Stomach (tissue), 8 donors: ENCODE measurements at regions not wholly inside any gene's neighbourhood (a gene's known extent, or its start where the extent isn't known, plus 50 kb on each side); places are given as distances from the start of the nearest gene placed in this dataset.

ENCODE experiments used
- DNase-seq, 2 donors: peaks; one replicate each; pipeline versions ENCODE4 v3.0.0 to v3.0.0-alpha.2; 2013 to 2019
- H3K27ac ChIP-seq, 5 donors: fragments of 200-600 bp in 4 of 5; sonication (generic) in 4 of 5; one replicate each; pipeline ENCODE4 v1.5.1; 2013 to 2019; ENCODE audit warnings: mild to moderate bottlenecking in 1 of 5, moderate library complexity in 1 of 5
- H3K27me3 ChIP-seq, 3 donors: fragments of 200-600 bp; sonication (generic); one replicate each; pipeline ENCODE4 v1.5.1; 2017 to 2019; ENCODE audit warnings: mixed run types in 1 of 3
- H3K36me3 ChIP-seq, 4 donors: fragments of 200-600 bp; sonication (generic); 1 replicate in 3 of 4; 2 replicates in 1 of 4; pipeline ENCODE4 v1.5.1; 2016 to 2019
- H3K4me1 ChIP-seq, 4 donors: fragments of 200-600 bp; sonication (generic); one replicate each; pipeline ENCODE4 v1.5.1; 2016 to 2019
- H3K4me3 ChIP-seq, 4 donors: fragments of 200-600 bp; sonication (generic) in 3 of 4; one replicate each; pipeline ENCODE4 v1.5.1; 2016 to 2019; ENCODE audit warnings: mild to moderate bottlenecking in 1 of 4
- H3K9me3 ChIP-seq, 4 donors: fragments of 200-600 bp; sonication (generic); one replicate each; pipeline ENCODE4 v1.5.1; 2016 to 2019
- CTCF ChIP-seq, 7 experiments: fragments of 450-650 bp in 4 of 7; fragments of 200-600 bp in 3 of 7; sonication (generic) in 3 of 7; IDR thresholded peaks; one replicate each; pipeline ENCODE4 v1.5.1; 2016 to 2019; ENCODE audit warnings: antibody characterized with exemption in 7 of 7, control low read depth in 2 of 7, mild to moderate bottlenecking in 1 of 7
- EP300 ChIP-seq: sonication (generic); formaldehyde crosslinking; IDR thresholded peaks from one replicate; pipeline ENCODE4 v1.6.1; 2017; ENCODE audit warnings: antibody characterized with exemption
- POLR2A ChIP-seq, 4 donors: fragments of 450-650 bp; IDR thresholded peaks; one replicate each; pipeline ENCODE4 v1.6.1; 2016; ENCODE audit warnings: antibody characterized with exemption in 4 of 4, control low read depth in 2 of 4, mild to moderate bottlenecking in 1 of 4, moderate library complexity in 1 of 4
- POLR2AphosphoS5 ChIP-seq, 3 donors: sonication (generic); formaldehyde crosslinking; IDR thresholded peaks; one replicate each; pipeline ENCODE4 v1.6.1; 2016; ENCODE audit warnings: antibody characterized with exemption in 3 of 3
- WGBS, 5 donors: extraction: QIAGEN DNeasy Blood & Tissue Kit in 3 of 5; methylation state at CpG; one replicate each; pipeline versions ENCODE4 v1.1.5 to v1.1.7; 2013 to 2018; 5-methylcytosine and 5-hydroxymethylcytosine counted together
- intact Hi-C: fragments of 100-400 bp; cut with DNase I; formaldehyde crosslinking; loops from one replicate; pipeline ENCODE4 v1.15.1; 2023; ENCODE audit warnings: low total_unique reads
- donor health status: healthy with polysubstance abuse.
- donor health status: Bipolar disorder and iron deficiency.
- donor health status: healthy.

GRCh38 chr13:75025956-75026355 is 456.0 kb downstream of the TBC1D4 start:
- DNase-seq = no peak

GRCh38 chr13:75024602-75025001 is 457.4 kb downstream of the TBC1D4 start:
- Histone ChIP-seq H3K27me3 (no peaks in the 10 kb centered on the region), H3K36me3 (no peaks in the 10 kb centered on the region), H3K4me1 (no peaks in the 10 kb centered on the region), H3K9me3 (peaks cover 0 to 18% (median 4%) of the 10 kb centered on the region in 4 donors), H3K4me3 (no peak overlapping the region), H3K27ac (no peak overlapping the region)
- DNase-seq = no peak
- 85 to 90% (median 85%) methylated on average over 1 of the region's 1 CpG for WGBS, 5 donors
- no peak for TF ChIP-seq EP300
- TF ChIP-seq CTCF (IDR thresholded peaks at IDR 0.05) = no peak
- no peak for TF ChIP-seq POLR2AphosphoS5 (IDR thresholded peaks at IDR 0.05)
- TF ChIP-seq POLR2A (IDR thresholded peaks at IDR 0.05) = no peak
- intact Hi-C loops = no loop called here

More at GRCh38 chr13:75025956-75026355, 456.0 kb downstream of the TBC1D4 start:
- peaks cover 0 to 18% (median 5%) of the 10 kb centered on the region in 4 donors for H3K9me3 ChIP-seq
- WGBS, 5 donors = 32 to 41% (median 37%) methylated on average over 2 of the region's 2 CpGs
- no peak overlapping the region for H3K4me3 ChIP-seq
- H3K27ac ChIP-seq = no peak overlapping the region
- H3K36me3 ChIP-seq = no peaks in the 10 kb centered on the region
- no peaks in the 10 kb centered on the region for H3K4me1 ChIP-seq
- intact Hi-C loops = no loop called here
- TF ChIP-seq EP300 (no peak), POLR2AphosphoS5 (IDR thresholded peaks at IDR 0.05) (no peak), POLR2A (IDR thresholded peaks at IDR 0.05) (no peak), CTCF (IDR thresholded peaks at IDR 0.05) (no peak)
- H3K27me3 ChIP-seq = no peaks in the 10 kb centered on the region

GRCh38 chr13:75023609-75024008 is 458.4 kb downstream of the TBC1D4 start:
- H3K4me1 ChIP-seq = no peaks in the 10 kb centered on the region
- intact Hi-C loops = no loop called here
- no peak for DNase-seq
- 83 to 100% (median 90%) methylated on average over 1 of the region's 1 CpG for WGBS, 5 donors
- H3K9me3 ChIP-seq = peaks cover 0 to 8% (median 0%) of the 10 kb centered on the region in 4 donors
- H3K4me3 ChIP-seq = no peak overlapping the region
- H3K27ac ChIP-seq = no peak overlapping the region
- no peaks in the 10 kb centered on the region for H3K27me3 ChIP-seq
- TF ChIP-seq CTCF (IDR thresholded peaks at IDR 0.05) = no peak
- no peak for TF ChIP-seq POLR2A (IDR thresholded peaks at IDR 0.05)
- no peak for TF ChIP-seq POLR2AphosphoS5 (IDR thresholded peaks at IDR 0.05)
- TF ChIP-seq EP300 = no peak
- no peaks in the 10 kb centered on the region for H3K36me3 ChIP-seq

GRCh38 chr13:75021151-75021550 is 460.8 kb downstream of the TBC1D4 start:
- no peaks in the 10 kb centered on the region for H3K9me3 ChIP-seq
- H3K27ac ChIP-seq = no peak overlapping the region
- intact Hi-C loops = no loop called here
- 73 to 87% (median 85%) methylated on average over 5 of the region's 5 CpGs for WGBS, 5 donors
- no peaks in the 10 kb centered on the region for H3K4me1 ChIP-seq
- no peaks in the 10 kb centered on the region for H3K36me3 ChIP-seq
- no peak for TF ChIP-seq EP300
- no peak for TF ChIP-seq POLR2A (IDR thresholded peaks at IDR 0.05)
- no peak for TF ChIP-seq POLR2AphosphoS5 (IDR thresholded peaks at IDR 0.05)
- TF ChIP-seq CTCF (IDR thresholded peaks at IDR 0.05) = no peak
- H3K27me3 ChIP-seq = no peaks in the 10 kb centered on the region
- H3K4me3 ChIP-seq = no peak overlapping the region
- no peak for DNase-seq
